Type B pancreatic cell (in vitro differentiated cells): ENCODE measurements at regions not wholly inside any gene's neighbourhood (a gene's known extent, or its start where the extent isn't known, plus 50 kb on each side); places are given as distances from the start of the nearest gene placed in this dataset.

Experiments
- DNase-seq: peaks from one replicate; pipeline ENCODE4 v3.0.0; 2021; ENCODE audit warnings: mixed read lengths; ENCODE audit not compliant: unreplicated experiment; ENCODE audit errors: extremely low spot score
- H3K27ac Mint-ChIP-seq: 2 replicates; pipeline ENCODE4 v1.8.0; 2021; ENCODE audit warnings: mild to moderate bottlenecking, mixed read lengths
- H3K27me3 Mint-ChIP-seq: 2 replicates; pipeline ENCODE4 v1.8.0; 2021; ENCODE audit warnings: mixed read lengths
- H3K36me3 Mint-ChIP-seq: 2 replicates; pipeline ENCODE4 v1.8.0; 2021; ENCODE audit warnings: mixed read lengths
- H3K4me1 Mint-ChIP-seq: one replicate; pipeline ENCODE4 v1.8.0; 2021; ENCODE audit warnings: mixed read lengths; ENCODE audit not compliant: unreplicated experiment
- H3K4me3 Mint-ChIP-seq: 2 replicates; pipeline ENCODE4 v1.8.0; 2021; ENCODE audit warnings: mild to moderate bottlenecking, mixed read lengths
- H3K9me3 Mint-ChIP-seq: 2 replicates; pipeline ENCODE4 v1.8.0; 2021; ENCODE audit warnings: mixed read lengths
- TF ChIP-seq, protein P1 (sequence below): fragments of 200-600 bp; sonication (generic); conservative IDR thresholded peaks from 2 replicates; pipeline ENCODE4 v1.5.0; 2021; ENCODE audit warnings: antibody characterized with exemption, mild to moderate bottlenecking

DNA sequence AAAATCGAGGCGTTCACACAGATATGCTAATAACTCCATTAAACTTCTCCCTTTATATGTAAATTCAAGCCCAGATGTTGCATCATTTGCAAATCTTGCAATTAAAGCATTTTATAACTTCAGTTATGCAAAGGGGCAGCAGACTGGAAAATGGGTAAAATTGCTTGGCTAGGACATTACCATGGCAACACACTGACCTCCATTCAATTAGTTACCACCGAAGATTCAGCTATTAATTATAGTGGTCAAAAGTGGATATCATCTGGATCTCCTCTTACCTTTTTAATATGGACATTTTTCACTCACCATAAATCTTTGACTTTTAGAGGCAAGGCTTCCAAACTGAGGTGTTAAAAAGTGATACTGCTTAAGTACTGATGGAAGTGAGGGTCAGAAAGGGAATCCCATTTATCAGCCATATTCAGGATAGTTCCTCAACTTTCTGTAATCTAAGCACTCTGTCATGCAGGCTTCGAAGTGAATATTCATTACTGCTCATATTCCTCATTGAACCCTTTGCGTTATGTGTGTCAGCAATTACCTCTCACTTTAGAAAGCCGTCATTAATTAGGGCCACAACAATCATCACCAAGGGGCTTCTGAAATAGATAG, 386.2 kb upstream of the ROBO2 start:
- H3K36me3 Mint-ChIP-seq = no peaks in the 10 kb centered on the region
- no peaks in the 10 kb centered on the region for H3K4me1 Mint-ChIP-seq
- peaks cover 3% of the 10 kb centered on the region for H3K27me3 Mint-ChIP-seq
- no peak overlapping the region for H3K27ac Mint-ChIP-seq
- DNase-seq = no peak
- TF ChIP-seq, protein P1, sequence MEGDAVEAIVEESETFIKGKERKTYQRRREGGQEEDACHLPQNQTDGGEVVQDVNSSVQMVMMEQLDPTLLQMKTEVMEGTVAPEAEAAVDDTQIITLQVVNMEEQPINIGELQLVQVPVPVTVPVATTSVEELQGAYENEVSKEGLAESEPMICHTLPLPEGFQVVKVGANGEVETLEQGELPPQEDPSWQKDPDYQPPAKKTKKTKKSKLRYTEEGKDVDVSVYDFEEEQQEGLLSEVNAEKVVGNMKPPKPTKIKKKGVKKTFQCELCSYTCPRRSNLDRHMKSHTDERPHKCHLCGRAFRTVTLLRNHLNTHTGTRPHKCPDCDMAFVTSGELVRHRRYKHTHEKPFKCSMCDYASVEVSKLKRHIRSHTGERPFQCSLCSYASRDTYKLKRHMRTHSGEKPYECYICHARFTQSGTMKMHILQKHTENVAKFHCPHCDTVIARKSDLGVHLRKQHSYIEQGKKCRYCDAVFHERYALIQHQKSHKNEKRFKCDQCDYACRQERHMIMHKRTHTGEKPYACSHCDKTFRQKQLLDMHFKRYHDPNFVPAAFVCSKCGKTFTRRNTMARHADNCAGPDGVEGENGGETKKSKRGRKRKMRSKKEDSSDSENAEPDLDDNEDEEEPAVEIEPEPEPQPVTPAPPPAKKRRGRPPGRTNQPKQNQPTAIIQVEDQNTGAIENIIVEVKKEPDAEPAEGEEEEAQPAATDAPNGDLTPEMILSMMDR = no peak
- H3K4me3 Mint-ChIP-seq = no peak overlapping the region
- no peaks in the 10 kb centered on the region for H3K9me3 Mint-ChIP-seq

DNA sequence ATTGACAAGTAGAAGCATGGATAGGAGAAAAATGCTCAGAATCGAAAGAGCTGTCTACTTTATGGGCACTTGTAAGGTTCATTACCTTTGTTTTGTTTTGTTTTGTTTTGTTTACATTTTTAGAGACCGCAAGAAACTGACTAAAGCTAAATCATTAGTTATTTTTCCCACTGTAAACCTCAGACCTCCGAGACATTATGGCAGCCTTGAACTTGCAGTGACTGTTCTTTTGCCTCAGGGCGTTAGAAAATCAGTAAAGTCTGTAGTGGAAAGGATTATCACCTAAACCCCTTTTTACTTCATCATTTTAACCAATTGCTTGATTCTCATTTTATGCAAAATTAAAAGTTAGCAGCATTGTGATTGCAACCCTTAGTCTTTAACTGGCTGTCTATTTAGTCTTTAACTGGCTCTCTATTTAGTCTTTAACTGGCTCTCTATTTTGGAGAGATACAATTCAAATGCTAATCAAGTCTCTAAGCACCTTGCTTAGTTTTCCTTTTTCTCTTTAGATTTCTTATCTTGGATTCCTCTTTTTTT, 383.3 kb upstream of the ROBO2 start:
- no peak for DNase-seq
- no peak overlapping the region for H3K4me3 Mint-ChIP-seq
- H3K9me3 Mint-ChIP-seq = no peaks in the 10 kb centered on the region
- H3K36me3 Mint-ChIP-seq = no peaks in the 10 kb centered on the region
- no peaks in the 10 kb centered on the region for H3K4me1 Mint-ChIP-seq
- H3K27me3 Mint-ChIP-seq = no peaks in the 10 kb centered on the region
- no peak overlapping the region for H3K27ac Mint-ChIP-seq
- TF ChIP-seq, protein P1 = no peak

DNA sequence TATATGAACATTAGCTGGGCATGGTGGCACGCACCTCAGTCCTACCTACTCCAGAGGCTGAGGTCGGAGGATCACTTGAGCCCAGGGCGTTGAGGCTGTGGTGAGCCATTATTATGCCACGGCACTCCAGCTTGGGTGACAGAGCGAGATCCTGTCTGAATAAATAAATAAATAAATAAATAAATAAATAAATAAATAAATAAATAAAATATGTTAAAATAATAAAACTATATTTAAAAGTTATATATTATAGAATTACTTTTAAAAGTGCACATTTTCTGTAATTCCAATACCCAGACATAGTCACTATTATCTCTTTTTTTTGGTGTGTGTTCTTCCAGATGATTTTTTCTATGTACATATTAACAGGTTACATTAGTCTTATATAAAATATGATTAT, 382.0 kb upstream of the ROBO2 start:
- TF ChIP-seq, protein P1 = no peak
- H3K4me3 Mint-ChIP-seq = no peak overlapping the region
- no peaks in the 10 kb centered on the region for H3K4me1 Mint-ChIP-seq
- no peaks in the 10 kb centered on the region for H3K36me3 Mint-ChIP-seq
- no peaks in the 10 kb centered on the region for H3K27me3 Mint-ChIP-seq
- no peak overlapping the region for H3K27ac Mint-ChIP-seq
- no peaks in the 10 kb centered on the region for H3K9me3 Mint-ChIP-seq
- DNase-seq = no peak

DNA sequence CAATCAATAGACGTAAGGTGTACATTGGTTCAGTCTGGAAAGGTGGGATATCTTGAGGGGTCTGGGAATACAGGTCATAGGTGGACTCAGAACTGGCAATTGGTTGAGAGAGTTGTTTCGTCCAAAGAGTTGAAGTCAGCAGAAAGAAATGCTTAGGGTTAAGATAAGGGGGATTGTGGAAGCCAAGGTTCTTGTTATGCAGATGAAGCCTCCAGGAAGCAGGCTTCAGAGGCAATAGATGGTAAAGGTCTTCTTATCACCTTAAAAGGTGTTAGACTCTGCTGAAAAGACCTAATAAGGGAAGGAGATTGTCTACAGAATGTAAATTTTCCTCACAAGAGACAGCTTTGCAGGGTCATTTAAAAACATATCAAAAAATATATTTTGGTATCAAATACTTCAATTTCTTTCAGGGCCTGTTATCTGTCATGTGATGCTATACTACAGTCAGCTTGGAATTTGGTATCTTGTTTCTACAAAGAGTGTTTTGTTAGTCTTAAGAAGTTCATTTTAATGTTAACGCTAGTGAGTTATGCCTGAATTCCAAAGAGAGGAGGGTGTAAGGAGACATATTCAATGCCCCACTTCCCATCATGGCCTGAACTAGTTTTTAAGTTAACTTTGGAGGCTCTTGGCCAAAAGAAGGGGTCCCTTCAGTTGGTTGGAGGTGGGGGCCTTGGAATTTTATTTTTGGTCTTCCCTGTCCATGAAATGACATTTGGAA, 378.2 kb upstream of the ROBO2 start:
- no peaks in the 10 kb centered on the region for H3K27me3 Mint-ChIP-seq
- DNase-seq = no peak
- no peaks in the 10 kb centered on the region for H3K36me3 Mint-ChIP-seq
- H3K27ac Mint-ChIP-seq = no peak overlapping the region
- TF ChIP-seq, protein P1 = no peak
- H3K9me3 Mint-ChIP-seq = no peaks in the 10 kb centered on the region
- H3K4me1 Mint-ChIP-seq = no peaks in the 10 kb centered on the region
- no peak overlapping the region for H3K4me3 Mint-ChIP-seq

DNA sequence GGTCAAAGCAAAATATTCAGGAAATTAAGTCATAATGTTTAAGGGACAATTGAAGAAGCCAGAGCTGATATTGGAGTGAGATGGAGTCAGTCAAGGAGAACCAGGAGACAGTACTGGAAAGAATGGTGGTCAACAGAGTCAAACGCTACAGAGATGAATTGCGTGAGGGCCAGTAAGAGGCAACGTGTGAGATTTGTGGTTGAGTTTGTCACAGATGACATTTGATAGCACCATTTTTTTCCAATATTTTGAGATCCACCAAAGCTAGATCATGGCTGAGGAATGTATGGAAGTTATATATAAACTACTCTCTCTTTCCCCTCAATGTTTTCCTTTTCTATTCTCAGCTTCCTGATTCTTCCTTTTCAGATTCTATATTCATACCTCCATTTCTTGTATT, 375.1 kb upstream of the ROBO2 start:
- Mint-ChIP-seq H3K9me3 (no peaks in the 10 kb centered on the region), H3K27ac (no peak overlapping the region)
- DNase-seq = no peak

More for the DNA sequence above, 375.1 kb upstream of the ROBO2 start:
- Mint-ChIP-seq H3K36me3 (no peaks in the 10 kb centered on the region), H3K4me1 (peaks cover 4% of the 10 kb centered on the region), H3K27me3 (no peaks in the 10 kb centered on the region), H3K4me3 (no peak overlapping the region)
- TF ChIP-seq, protein P1 = no peak
